ENCODE measurements at regions not wholly inside any gene's neighbourhood (a gene's known extent, or its start where the extent isn't known, plus 50 kb on each side); places are given as distances from the start of the nearest gene placed in this dataset.

- intact Hi-C loops (cut with micrococcal nuclease), result no loop called here
These were observed 214.7 kb downstream of the SS18 start for GRCh38 chr18:25875551-25876240.

GRCh38 chr18:25873833-25874232 is 216.6 kb downstream of the SS18 start:
- intact Hi-C loops (cut with micrococcal nuclease), result no loop called here

GRCh38 chr18:25866331-25866730 is 224.1 kb downstream of the SS18 start:
- intact Hi-C loops (cut with micrococcal nuclease), result no loop called here

GRCh38 chr18:25862881-25863600 is 227.4 kb downstream of the SS18 start:
- intact Hi-C loops (cut with micrococcal nuclease), result no loop called here

- intact Hi-C loops (cut with micrococcal nuclease), result no loop called here
These were observed 236.6 kb downstream of the SS18 start for GRCh38 chr18:25853691-25854433.

- intact Hi-C loops (cut with micrococcal nuclease), result no loop called here
These were observed 246.6 kb downstream of the SS18 start for GRCh38 chr18:25843791-25844190.

- intact Hi-C loops (cut with micrococcal nuclease), result no loop called here
These were observed 247.7 kb downstream of the SS18 start for GRCh38 chr18:25842665-25843064.

- intact Hi-C loops (cut with micrococcal nuclease), result no loop called here
These were observed 256.4 kb downstream of the SS18 start for GRCh38 chr18:25834061-25834460.

- intact Hi-C loops (cut with micrococcal nuclease), result no loop called here
These were observed 258.3 kb downstream of the SS18 start for GRCh38 chr18:25832001-25832604.

- intact Hi-C loops (cut with micrococcal nuclease), result no loop called here
These were observed 259.1 kb downstream of the SS18 start for GRCh38 chr18:25831301-25831701.

- intact Hi-C loops (cut with micrococcal nuclease), result no loop called here
These were observed 259.6 kb downstream of the SS18 start for GRCh38 chr18:25830787-25831186.

- intact Hi-C loops (cut with micrococcal nuclease), result no loop called here
These were observed 262.4 kb downstream of the SS18 start for GRCh38 chr18:25827961-25828561.

- intact Hi-C loops (cut with micrococcal nuclease), result no loop called here
These were observed 263.2 kb downstream of the SS18 start for GRCh38 chr18:25827228-25827627.

- intact Hi-C loops (cut with micrococcal nuclease), result no loop called here
These were observed 263.6 kb downstream of the SS18 start for GRCh38 chr18:25826823-25827222.

- intact Hi-C loops (cut with micrococcal nuclease), result no loop called here
These were observed 264.2 kb downstream of the SS18 start for GRCh38 chr18:25825979-25826776.

GRCh38 chr18:25825056-25825455 is 265.4 kb downstream of the SS18 start:
- intact Hi-C loops (cut with micrococcal nuclease), result no loop called here

- intact Hi-C loops (cut with micrococcal nuclease), result no loop called here
These were observed 270.6 kb downstream of the SS18 start for GRCh38 chr18:25819746-25820363.

- intact Hi-C loops (cut with micrococcal nuclease), result no loop called here
These were observed 271.9 kb downstream of the SS18 start for GRCh38 chr18:25818505-25818904.

- intact Hi-C loops (cut with micrococcal nuclease), result no loop called here
These were observed 272.7 kb downstream of the SS18 start for GRCh38 chr18:25817546-25818237.

- intact Hi-C loops (cut with micrococcal nuclease), result no loop called here
These were observed 274.8 kb downstream of the SS18 start for GRCh38 chr18:25815659-25816058.

Measured in T-helper 2 cell treated with Interferon-gamma antibody and Interleukin-4, amounts not matched to agents 100 ng/mL and 5 ng/mL, for 36 hours (primary cell).